ENCODE measurements at regions not wholly inside any gene's neighbourhood (a gene's known extent, or its start where the extent isn't known, plus 50 kb on each side); places are given as distances from the start of the nearest gene placed in this dataset.

DNA sequence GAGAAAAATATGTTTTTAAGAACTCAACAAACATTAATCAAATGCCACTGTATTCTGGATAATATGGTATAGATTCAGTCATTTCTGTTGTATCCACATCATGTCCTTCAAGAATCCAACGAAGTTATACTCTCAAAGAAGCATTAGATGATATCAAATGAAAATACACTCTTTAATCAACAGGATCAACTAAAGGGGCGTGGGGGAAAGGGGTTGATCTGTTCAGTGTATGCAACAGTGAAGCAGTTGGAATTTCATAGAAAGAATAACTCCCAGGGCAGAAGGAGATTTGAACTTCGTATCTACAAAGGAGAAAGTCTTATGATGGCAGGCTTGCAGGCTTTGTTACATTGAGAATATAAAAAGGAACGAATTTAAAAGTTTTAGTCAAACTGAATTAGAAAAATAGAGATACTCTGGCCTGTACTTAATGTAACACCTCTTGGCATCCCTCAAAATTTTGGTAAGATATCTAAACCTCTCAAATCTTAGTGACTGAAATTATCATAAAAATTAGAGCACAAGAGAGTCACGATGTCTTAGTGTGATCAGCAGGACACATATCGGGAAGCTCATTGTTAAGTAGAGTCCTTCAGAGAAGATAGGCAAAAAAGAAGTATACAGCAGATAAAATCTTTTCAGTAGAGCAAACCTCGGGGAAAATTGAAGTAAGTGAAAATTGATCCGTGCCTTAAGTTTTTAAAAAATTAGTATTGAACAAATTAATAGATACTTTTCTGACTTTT lies 431.4 kb downstream of the KCNJ18 start:
- TF ChIP-seq, protein P1, sequence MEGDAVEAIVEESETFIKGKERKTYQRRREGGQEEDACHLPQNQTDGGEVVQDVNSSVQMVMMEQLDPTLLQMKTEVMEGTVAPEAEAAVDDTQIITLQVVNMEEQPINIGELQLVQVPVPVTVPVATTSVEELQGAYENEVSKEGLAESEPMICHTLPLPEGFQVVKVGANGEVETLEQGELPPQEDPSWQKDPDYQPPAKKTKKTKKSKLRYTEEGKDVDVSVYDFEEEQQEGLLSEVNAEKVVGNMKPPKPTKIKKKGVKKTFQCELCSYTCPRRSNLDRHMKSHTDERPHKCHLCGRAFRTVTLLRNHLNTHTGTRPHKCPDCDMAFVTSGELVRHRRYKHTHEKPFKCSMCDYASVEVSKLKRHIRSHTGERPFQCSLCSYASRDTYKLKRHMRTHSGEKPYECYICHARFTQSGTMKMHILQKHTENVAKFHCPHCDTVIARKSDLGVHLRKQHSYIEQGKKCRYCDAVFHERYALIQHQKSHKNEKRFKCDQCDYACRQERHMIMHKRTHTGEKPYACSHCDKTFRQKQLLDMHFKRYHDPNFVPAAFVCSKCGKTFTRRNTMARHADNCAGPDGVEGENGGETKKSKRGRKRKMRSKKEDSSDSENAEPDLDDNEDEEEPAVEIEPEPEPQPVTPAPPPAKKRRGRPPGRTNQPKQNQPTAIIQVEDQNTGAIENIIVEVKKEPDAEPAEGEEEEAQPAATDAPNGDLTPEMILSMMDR (IDR thresholded peaks at IDR 0.05) = no peak
- TF ChIP-seq POLR2AphosphoS5 (IDR thresholded peaks at IDR 0.05) = no peak
